H1 (cell line): ENCODE measurements at regions not wholly inside any gene's neighbourhood (a gene's known extent, or its start where the extent isn't known, plus 50 kb on each side); places are given as distances from the start of the nearest gene placed in this dataset.

ENCODE experiments used
- CTCF ChIA-PET: fragments of 300-600 bp; sonication (Branson Sonifier 250); formaldehyde crosslinking; loops from one replicate; lab custom pipeline; 2021; ENCODE audit not compliant: partially characterized antibody; lab: Charles Lee
- POLR2A ChIA-PET: fragments of 300-600 bp; sonication (Branson Sonifier 250); formaldehyde crosslinking; loops from one replicate; lab custom pipeline; 2021; ENCODE audit warnings: inconsistent platforms; ENCODE audit not compliant: partially characterized antibody; lab: Charles Lee
- DNase-seq, 2 experiments: peaks; one replicate each; pipeline versions ENCODE4 v3.0.0 to v3.0.0-alpha.2; 2010 to 2022; ENCODE audit warnings: low spot score in 2 of 2, low read depth in 1 of 2, mixed read lengths in 1 of 2
- FAIRE-seq: peaks from 2 replicates; lab custom pipeline; 2011; peaks lifted over from hg19 to GRCh38; lab: Jason Lieb, UNC
- H2AFZ ChIP-seq: 2 replicates; pipeline ENCODE4 v1.8.1; 2012; ENCODE audit warnings: low read length, inconsistent platforms
- H2AK5ac ChIP-seq: 2 replicates; pipeline ENCODE4 v1.6.1; 2013; ENCODE audit warnings: low read depth, low read length
- H2BK120ac ChIP-seq: replicated peaks from 2 replicates; pipeline ENCODE3; 2013; ENCODE audit warnings: low read depth, low read length, inconsistent platforms
- H2BK12ac ChIP-seq: 2 replicates; pipeline ENCODE4 v1.6.1; 2013; ENCODE audit warnings: low read depth, low read length
- H2BK15ac ChIP-seq: 2 replicates; pipeline ENCODE4 v1.6.1; 2013; ENCODE audit warnings: low read length
- H2BK20ac ChIP-seq: 2 replicates; pipeline ENCODE4 v1.6.1; 2013; ENCODE audit warnings: low read length
- H2BK5ac ChIP-seq: 2 replicates; pipeline ENCODE4 v1.6.1; 2013; ENCODE audit warnings: low read depth, low read length
- H3K14ac ChIP-seq: 2 replicates; pipeline ENCODE4 v1.6.1; 2013; ENCODE audit warnings: inconsistent platforms; ENCODE audit not compliant: insufficient read length
- H3K18ac ChIP-seq: 2 replicates; pipeline ENCODE4 v1.6.1; 2013; ENCODE audit warnings: low read length; ENCODE audit errors: extremely low read depth
- H3K23ac ChIP-seq: 2 replicates; pipeline ENCODE4 v1.6.1; 2013; ENCODE audit warnings: inconsistent platforms; ENCODE audit not compliant: insufficient read length
- H3K23me2 ChIP-seq: 2 replicates; pipeline ENCODE4 v1.6.1; 2013; ENCODE audit warnings: low read depth, low read length
- H3K27ac ChIP-seq: 2 replicates; pipeline ENCODE4 v1.6.1; 2011; ENCODE audit warnings: low read depth, low read length, inconsistent platforms
- H3K27me3 ChIP-seq, 4 experiments: replicated peaks in 1 of 4; 1 replicate in 1 of 4; 2 replicates in 3 of 4; pipeline versions ENCODE4 v1.6.1 to v1.8.1; 2011 to 2013; ENCODE audit warnings: low read length in 3 of 4, mild to moderate bottlenecking in 3 of 4, inconsistent platforms in 2 of 4, mixed read lengths in 2 of 4, moderate library complexity in 1 of 4; ENCODE audit not compliant: control insufficient read depth in 3 of 4, insufficient read depth in 3 of 4; ENCODE audit errors: extremely low read depth in 1 of 4
- H3K36me3 ChIP-seq, 4 experiments: 2 replicates each; pipeline versions ENCODE4 v1.6.1 to v1.8.1; 2011 to 2013; ENCODE audit warnings: mild to moderate bottlenecking in 4 of 4, low read length in 3 of 4, moderate library complexity in 2 of 4, control low read depth in 1 of 4, inconsistent platforms in 1 of 4; ENCODE audit not compliant: insufficient read depth in 4 of 4, control insufficient read depth in 2 of 4
- H3K4ac ChIP-seq: replicated peaks from 2 replicates; pipeline ENCODE3; 2013; ENCODE audit warnings: low read length, low read depth, mixed read lengths, inconsistent platforms; ENCODE audit not compliant: insufficient read length
- H3K4me1 ChIP-seq, 4 experiments: replicated peaks in 1 of 4; 1 replicate in 1 of 4; 2 replicates in 3 of 4; pipeline versions ENCODE4 v1.6.1 to v1.8.1; 2011 to 2013; ENCODE audit warnings: low read length in 3 of 4, inconsistent platforms in 2 of 4, mixed read lengths in 1 of 4; ENCODE audit not compliant: insufficient read depth in 4 of 4, control insufficient read depth in 3 of 4
- H3K4me2 ChIP-seq, 2 experiments: 2 replicates each; pipeline versions ENCODE4 v1.6.1 to v1.8.1; 2011 to 2013; ENCODE audit warnings: low read depth in 2 of 2, low read length in 2 of 2, control low read depth in 1 of 2, inconsistent platforms in 1 of 2, mild to moderate bottlenecking in 1 of 2; ENCODE audit not compliant: insufficient read depth in 1 of 2
- H3K4me3 ChIP-seq, 4 experiments: fragments of 200-600, 300-600 bp in 1 of 4; sonication (generic), shearing (Covaris generic), sonication (Bioruptor Twin) in 1 of 4; 2 replicates each; pipeline versions ENCODE4 v1.5.1 to v1.8.1; 2011 to 2016; ENCODE audit warnings: low read length in 4 of 4, low read depth in 3 of 4, control low read depth in 2 of 4, inconsistent platforms in 2 of 4, mild to moderate bottlenecking in 2 of 4, mixed read lengths in 1 of 4, moderate library complexity in 1 of 4; ENCODE audit not compliant: insufficient read depth in 2 of 4; ENCODE audit errors: extremely low read depth in 1 of 4
- H3K56ac ChIP-seq: replicated peaks from 2 replicates; pipeline ENCODE3; 2013; ENCODE audit warnings: low read depth, mild to moderate bottlenecking, mixed read lengths, low read length, inconsistent platforms; ENCODE audit not compliant: insufficient read length
- H3K79me1 ChIP-seq: 2 replicates; pipeline ENCODE4 v1.6.1; 2013; ENCODE audit warnings: low read depth, low read length, control low read depth
- H3K79me2 ChIP-seq, 2 experiments: 2 replicates each; pipeline versions ENCODE4 v1.6.1 to v1.8.1; 2012 to 2013; ENCODE audit warnings: low read length in 2 of 2, mild to moderate bottlenecking in 2 of 2, inconsistent platforms in 1 of 2; ENCODE audit not compliant: insufficient read depth in 2 of 2, control insufficient read depth in 1 of 2
- H3K9ac ChIP-seq, 4 experiments: replicated peaks in 1 of 4; 1 replicate in 1 of 4; 2 replicates in 3 of 4; pipeline versions ENCODE4 v1.6.1 to v1.8.1; 2011 to 2013; ENCODE audit warnings: low read depth in 3 of 4, low read length in 3 of 4, control low read depth in 2 of 4, mild to moderate bottlenecking in 2 of 4, moderate library complexity in 2 of 4, inconsistent platforms in 1 of 4; ENCODE audit errors: extremely low read depth in 1 of 4
- H3K9me3 ChIP-seq, 2 experiments: 2 replicates each; pipeline versions ENCODE4 v1.6.1 to v1.8.1; 2012 to 2013; ENCODE audit warnings: mild to moderate bottlenecking in 2 of 2, moderate library complexity in 2 of 2, control low read depth in 1 of 2, inconsistent platforms in 1 of 2, low read depth in 1 of 2, low read length in 1 of 2, mixed read lengths in 1 of 2; ENCODE audit not compliant: insufficient read depth in 2 of 2
- H4K20me1 ChIP-seq, 2 experiments: replicated peaks in 1 of 2; 2 replicates each; pipeline versions ENCODE3 to v1.8.1; 2011 to 2013; ENCODE audit warnings: inconsistent platforms in 2 of 2, low read length in 2 of 2, mild to moderate bottlenecking in 1 of 2; ENCODE audit not compliant: insufficient read depth in 2 of 2, control insufficient read depth in 1 of 2
- H4K5ac ChIP-seq: 2 replicates; pipeline ENCODE4 v1.6.1; 2013; ENCODE audit warnings: low read length, low read depth, mixed read lengths, inconsistent platforms; ENCODE audit not compliant: insufficient read length
- H4K8ac ChIP-seq: 2 replicates; pipeline ENCODE4 v1.8.0; 2013; ENCODE audit warnings: mild to moderate bottlenecking, moderate library complexity, low read length, inconsistent platforms; ENCODE audit not compliant: insufficient read depth; ENCODE audit errors: extremely low read depth
- H4K91ac ChIP-seq: replicated peaks from 2 replicates; pipeline ENCODE3; 2013; ENCODE audit warnings: low read length, mixed read lengths, inconsistent platforms; ENCODE audit not compliant: insufficient read length
- ATF3 ChIP-seq: IDR thresholded peaks from 2 replicates; pipeline ENCODE4 v1.6.1; 2011; ENCODE audit warnings: low read depth, mild to moderate bottlenecking, low read length; ENCODE audit not compliant: insufficient read depth
- EGR1 ChIP-seq: IDR thresholded peaks from 2 replicates; pipeline ENCODE4 v1.6.1; 2011; ENCODE audit warnings: low read depth, low read length, borderline replicate concordance
- PHF8 ChIP-seq: fragments of 200-600 bp; sonication (generic); conservative IDR thresholded peaks from 2 replicates; pipeline ENCODE4 v1.7.1; 2012; ENCODE audit warnings: low read depth, mild to moderate bottlenecking, inconsistent platforms, low read length, moderate library complexity
- RFX5 ChIP-seq: IDR thresholded peaks from 2 replicates; pipeline ENCODE4 v1.6.1; 2011; ENCODE audit warnings: low read depth, low read length, improper control_type of control experiment, borderline replicate concordance
- SP1 ChIP-seq: IDR thresholded peaks from 2 replicates; pipeline ENCODE4 v1.6.1; 2011; ENCODE audit warnings: low read depth, low read length
- WGBS, 2 experiments: shearing (Covaris generic) in 1 of 2; methylation state at CpG; one replicate each; pipeline versions ENCODE4 v1.1.6 to v1.1.7; 2013 to 2015; ENCODE audit warnings: low lambda C conversion rate in 2 of 2, mixed read lengths in 2 of 2, inconsistent platforms in 1 of 2, low coverage in 1 of 2, missing lambda C conversion rate in 1 of 2; ENCODE audit not compliant: insufficient replicate concordance in 2 of 2, insufficient coverage in 1 of 2, insufficient read length in 1 of 2; ENCODE audit errors: extremely low coverage in 1 of 2, missing lambda C conversion rate in 1 of 2; 5-methylcytosine and 5-hydroxymethylcytosine counted together

DNA sequence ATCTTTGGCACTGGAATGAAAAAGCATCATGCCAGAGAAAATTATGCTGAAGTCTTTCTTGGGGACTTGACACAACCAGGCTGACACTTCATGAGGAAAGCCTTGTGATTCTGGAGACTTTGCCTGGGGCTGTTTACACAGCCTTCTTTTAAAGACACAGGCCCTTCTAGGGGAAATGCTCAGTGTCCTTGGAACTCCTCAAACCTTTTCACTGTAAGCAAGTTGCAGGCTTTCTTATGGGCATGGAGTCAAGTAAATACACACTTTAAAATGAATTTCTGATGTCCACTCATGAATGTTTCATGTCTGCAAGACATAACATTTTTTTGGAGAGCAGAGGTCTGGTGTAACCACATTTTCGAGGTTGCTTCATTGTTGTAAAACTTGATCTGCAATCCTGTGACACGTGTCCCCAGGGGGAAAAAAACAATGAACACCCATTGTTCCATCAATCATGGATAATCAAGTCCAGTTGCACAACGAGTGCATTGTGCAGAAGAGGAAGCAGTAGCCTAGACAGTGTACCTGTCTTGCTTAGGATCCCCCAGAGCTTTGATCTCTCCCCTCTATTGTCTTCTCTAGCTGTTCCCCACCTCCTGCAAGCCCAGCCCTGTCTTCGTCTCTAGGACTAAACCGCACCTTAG is 155.1 kb upstream of the PRICKLE1 start:
- Histone ChIP-seq H2AFZ (no peak overlapping the region), H4K20me1 (no peaks in the 10 kb centered on the region), H2BK12ac (no peak overlapping the region), H3K23me2 (no peaks in the 10 kb centered on the region; the same call in 1 of the 2 replicates), H2BK15ac (no peak overlapping the region), H4K91ac (no peak overlapping the region), H2AK5ac (no peak overlapping the region), H3K18ac (no peak overlapping the region), H3K9ac (no peak overlapping the region), H3K4me1 (no peaks in the 10 kb centered on the region), H3K27ac (no peak overlapping the region), H3K9me3 (peaks cover 14 to 19% of the 10 kb centered on the region in 2 experiments), H2BK120ac (no peak overlapping the region), H4K8ac (no peak overlapping the region), H4K5ac (no peak overlapping the region), H3K56ac (no peak overlapping the region), H3K27me3 (no peaks in the 10 kb centered on the region), H2BK5ac (no peak overlapping the region), H3K79me2 (no peaks in the 10 kb centered on the region), H3K14ac (no peak overlapping the region), H2BK20ac (no peak overlapping the region), H3K4ac (no peak overlapping the region), H3K4me3 (no peak overlapping the region), H3K79me1 (no peaks in the 10 kb centered on the region), H3K4me2 (no peak overlapping the region), H3K36me3 (no peaks in the 10 kb centered on the region), H3K23ac (no peak overlapping the region)
- ChIA-PET CTCF (interaction anchor here (0.6 to 0.7 kb wide), 2 partner anchors 269 to 1474 kb away, joined by 3 read pairs; no protein-coding TSS in a partner anchor), POLR2A (no interaction called here)
- 96% methylated on average over 4 of the region's 5 CpGs; no CpG with 5 or more reads in 1 of the 2 experiments for WGBS, 2 experiments
- DNase-seq (no peak), FAIRE-seq (no peak)
- TF ChIP-seq ATF3 (no peak), EGR1 (no peak), PHF8 (no peak), RFX5 (no peak), SP1 (no peak)
